HG02884 (cell line): ENCODE measurements at regions not wholly inside any gene's neighbourhood (a gene's known extent, or its start where the extent isn't known, plus 50 kb on each side); places are given as distances from the start of the nearest gene placed in this dataset.

Source experiments
- ATAC-seq: cut with Tn5 transposase; IDR thresholded peaks from one replicate; pipeline ENCODE4 v1.9.1; 2021; ENCODE audit warnings: mild to moderate bottlenecking, moderate library complexity; ENCODE audit not compliant: unreplicated experiment

GRCh38 chr12:77777274-77777673 is 53.4 kb upstream of the NAV3 start:
- ATAC-seq = no peak

GRCh38 chr12:77774761-77775160 is 55.9 kb upstream of the NAV3 start:
- no peak for ATAC-seq

- no peak for ATAC-seq
These were observed 57.9 kb upstream of the NAV3 start for GRCh38 chr12:77772676-77773298.

- no peak for ATAC-seq
These were observed 62.1 kb upstream of the NAV3 start for GRCh38 chr12:77768558-77768957.

- ATAC-seq = no peak
These were observed 62.8 kb upstream of the NAV3 start for GRCh38 chr12:77767756-77768343.

- ATAC-seq = no peak
These were observed 63.4 kb upstream of the NAV3 start for GRCh38 chr12:77767335-77767734.

GRCh38 chr12:77766224-77766623 is 64.5 kb upstream of the NAV3 start:
- ATAC-seq = no peak

GRCh38 chr12:77761286-77761685 is 69.4 kb upstream of the NAV3 start:
- ATAC-seq = no peak

- no peak for ATAC-seq
These were observed 70.2 kb upstream of the NAV3 start for GRCh38 chr12:77760271-77761025.

- no peak for ATAC-seq
These were observed 76.6 kb upstream of the NAV3 start for GRCh38 chr12:77754086-77754485.

- no peak for ATAC-seq
These were observed 78.8 kb upstream of the NAV3 start for GRCh38 chr12:77751939-77752338.

- peak; percentile 100 for ATAC-seq
These were observed 84.6 kb upstream of the NAV3 start for GRCh38 chr12:77746096-77746495.

GRCh38 chr12:77745624-77746023 is 85.1 kb upstream of the NAV3 start:
- ATAC-seq = no peak

- ATAC-seq = no peak
These were observed 88.1 kb upstream of the NAV3 start for GRCh38 chr12:77742631-77743030.

- ATAC-seq = no peak
These were observed 88.6 kb upstream of the NAV3 start for GRCh38 chr12:77741974-77742517.

- no peak for ATAC-seq
These were observed 94.3 kb upstream of the NAV3 start for GRCh38 chr12:77736219-77736965.

GRCh38 chr12:77734214-77734883 is 96.3 kb upstream of the NAV3 start:
- no peak for ATAC-seq

GRCh38 chr12:77728018-77728417 is 102.7 kb upstream of the NAV3 start:
- ATAC-seq = no peak

GRCh38 chr12:77727442-77728001 is 103.2 kb upstream of the NAV3 start:
- no peak for ATAC-seq

- no peak for ATAC-seq
These were observed 105.1 kb upstream of the NAV3 start for GRCh38 chr12:77725611-77726010.
